HG02973 (cell line): ENCODE measurements at regions not wholly inside any gene's neighbourhood (a gene's known extent, or its start where the extent isn't known, plus 50 kb on each side); places are given as distances from the start of the nearest gene placed in this dataset.
"Not testable (repeated sequence)": the region's sequence is repeated elsewhere in the genome, so short reads cannot be mapped to it uniquely, and the experiment has no call there.

ENCODE experiments used
- ATAC-seq: cut with Tn5 transposase; IDR thresholded peaks from one replicate; pipeline ENCODE4 v1.9.1; 2021; ENCODE audit warnings: moderate library complexity; ENCODE audit not compliant: unreplicated experiment

- ATAC-seq: not testable (repeated sequence)
These were observed 68.7 kb downstream of the PRKAB2 start for GRCh38 chr1:147103416-147104155.

- no peak for ATAC-seq
These were observed 73.1 kb downstream of the PRKAB2 start for GRCh38 chr1:147099192-147099591.

- ATAC-seq: not testable (repeated sequence)
These were observed 73.8 kb downstream of the PRKAB2 start for GRCh38 chr1:147098338-147098973.

- no peak for ATAC-seq
These were observed 76.6 kb downstream of the PRKAB2 start for GRCh38 chr1:147095691-147096090.

GRCh38 chr1:147091801-147092200 is 80.5 kb downstream of the PRKAB2 start:
- ATAC-seq: no peak

- no peak for ATAC-seq
These were observed 82.8 kb downstream of the PRKAB2 start for GRCh38 chr1:147089457-147089856.

GRCh38 chr1:147086129-147086528 is 86.1 kb downstream of the PRKAB2 start:
- ATAC-seq: no peak

GRCh38 chr1:147084273-147085096 is 87.8 kb downstream of the PRKAB2 start:
- peak; percentile 71 for ATAC-seq

GRCh38 chr1:147083919-147084272 is 88.4 kb downstream of the PRKAB2 start:
- no peak for ATAC-seq

GRCh38 chr1:147080671-147081394 is 91.4 kb downstream of the PRKAB2 start:
- ATAC-seq: no peak

GRCh38 chr1:147080006-147080661 is 92.1 kb downstream of the PRKAB2 start:
- ATAC-seq: no peak

- no peak for ATAC-seq
These were observed 92.8 kb downstream of the PRKAB2 start for GRCh38 chr1:147079400-147080005.

- no peak for ATAC-seq
These were observed 93.5 kb downstream of the PRKAB2 start for GRCh38 chr1:147078606-147079399.

- ATAC-seq: no peak
These were observed 94.2 kb downstream of the PRKAB2 start for GRCh38 chr1:147077936-147078605.

GRCh38 chr1:147077523-147077922 is 94.7 kb downstream of the PRKAB2 start:
- ATAC-seq: no peak

- ATAC-seq: no peak
These were observed 95.2 kb downstream of the PRKAB2 start for GRCh38 chr1:147077081-147077480.

GRCh38 chr1:147076442-147076841 is 95.8 kb downstream of the PRKAB2 start:
- no peak for ATAC-seq

GRCh38 chr1:147072482-147073432 is 99.5 kb downstream of the PRKAB2 start:
- no peak for ATAC-seq
